ENCODE measurements at regions not wholly inside any gene's neighbourhood (a gene's known extent, or its start where the extent isn't known, plus 50 kb on each side); places are given as distances from the start of the nearest gene placed in this dataset.
"Not testable (repeated sequence)": the region's sequence is repeated elsewhere in the genome, so short reads cannot be mapped to it uniquely, and the experiment has no call there.

- no peak for FAIRE-seq
- no peak for DNase-seq (ENCODE audit: insufficient read length, low spot score)
- TF ChIP-seq POLR2A (IDR thresholded peaks at IDR 0.05; ENCODE audit: low read depth, low read length), result no peak
These were observed 211.0 kb downstream of the CEMIP2 start for GRCh38 chr9:71557310-71557709.

GRCh38 chr9:71552480-71552879 lies 215.8 kb downstream of the CEMIP2 start:
- no peak for DNase-seq (ENCODE audit: insufficient read length, low spot score)
- no peak for FAIRE-seq
- TF ChIP-seq POLR2A (IDR thresholded peaks at IDR 0.05; ENCODE audit: low read depth, low read length), result no peak

- TF ChIP-seq POLR2A (IDR thresholded peaks at IDR 0.05; ENCODE audit: low read depth, low read length), result no peak
- DNase-seq (ENCODE audit: insufficient read length, low spot score) (no peak), FAIRE-seq (no peak)
These were observed 219.3 kb downstream of the CEMIP2 start for GRCh38 chr9:71549023-71549422.

- TF ChIP-seq POLR2A (IDR thresholded peaks at IDR 0.05; ENCODE audit: low read depth, low read length), result no peak
- no peak for FAIRE-seq
- DNase-seq (ENCODE audit: insufficient read length, low spot score), result no peak
These were observed 223.8 kb downstream of the CEMIP2 start for GRCh38 chr9:71544464-71544863.

- no peak for DNase-seq (ENCODE audit: insufficient read length, low spot score)
- TF ChIP-seq POLR2A (IDR thresholded peaks at IDR 0.05; ENCODE audit: low read depth, low read length), result no peak
- no peak for FAIRE-seq
These were observed 226.9 kb downstream of the CEMIP2 start for GRCh38 chr9:71541436-71541835.

- no peak for TF ChIP-seq POLR2A (IDR thresholded peaks at IDR 0.05; ENCODE audit: low read depth, low read length)
- no peak for FAIRE-seq
- DNase-seq (ENCODE audit: insufficient read length, low spot score), result no peak
These were observed 243.2 kb downstream of the CEMIP2 start for GRCh38 chr9:71524996-71525580.

- FAIRE-seq (no peak), DNase-seq (ENCODE audit: insufficient read length, low spot score) (no peak)
- no peak for TF ChIP-seq POLR2A (IDR thresholded peaks at IDR 0.05; ENCODE audit: low read depth, low read length)
These were observed 243.8 kb downstream of the CEMIP2 start for GRCh38 chr9:71524516-71524915.

- no peak for TF ChIP-seq POLR2A (IDR thresholded peaks at IDR 0.05; ENCODE audit: low read depth, low read length)
- no peak for FAIRE-seq
These were observed 247.2 kb downstream of the CEMIP2 start for GRCh38 chr9:71521132-71521531.

GRCh38 chr9:71519098-71519696 lies 249.1 kb downstream of the CEMIP2 start:
- FAIRE-seq (no peak), DNase-seq (ENCODE audit: insufficient read length, low spot score) (no peak)
- TF ChIP-seq POLR2A (IDR thresholded peaks at IDR 0.05; ENCODE audit: low read depth, low read length), result no peak

More at GRCh38 chr9:71521132-71521531, 247.2 kb downstream of the CEMIP2 start:
- no peak for DNase-seq (ENCODE audit: insufficient read length, low spot score)

- FAIRE-seq (no peak), DNase-seq (ENCODE audit: insufficient read length, low spot score) (no peak)
- no peak for TF ChIP-seq POLR2A (IDR thresholded peaks at IDR 0.05; ENCODE audit: low read depth, low read length)
These were observed 250.1 kb downstream of the CEMIP2 start for GRCh38 chr9:71518045-71518827.

GRCh38 chr9:71515626-71516025 lies 252.7 kb downstream of the CEMIP2 start:
- FAIRE-seq (no peak), DNase-seq (ENCODE audit: insufficient read length, low spot score) (no peak)
- no peak for TF ChIP-seq POLR2A (IDR thresholded peaks at IDR 0.05; ENCODE audit: low read depth, low read length)

- DNase-seq (ENCODE audit: insufficient read length, low spot score), result no peak
- no peak for FAIRE-seq
- no peak for TF ChIP-seq POLR2A (IDR thresholded peaks at IDR 0.05; ENCODE audit: low read depth, low read length)
These were observed 253.2 kb downstream of the CEMIP2 start for GRCh38 chr9:71515107-71515506.

- TF ChIP-seq POLR2A (IDR thresholded peaks at IDR 0.05; ENCODE audit: low read depth, low read length), result no peak
- no peak for FAIRE-seq
These were observed 253.9 kb downstream of the CEMIP2 start for GRCh38 chr9:71514344-71514975.

GRCh38 chr9:71509054-71509453 lies 259.3 kb downstream of the CEMIP2 start:
- TF ChIP-seq POLR2A (IDR thresholded peaks at IDR 0.05; ENCODE audit: low read depth, low read length), result no peak
- FAIRE-seq (no peak), DNase-seq (ENCODE audit: insufficient read length, low spot score) (no peak)

More at GRCh38 chr9:71514344-71514975, 253.9 kb downstream of the CEMIP2 start:
- DNase-seq (ENCODE audit: insufficient read length, low spot score), result no peak

GRCh38 chr9:71508141-71508540 lies 260.2 kb downstream of the CEMIP2 start:
- DNase-seq (ENCODE audit: insufficient read length, low spot score); FAIRE-seq: not testable (repeated sequence)
